B cell (primary cell): ENCODE measurements at regions not wholly inside any gene's neighbourhood (a gene's known extent, or its start where the extent isn't known, plus 50 kb on each side); places are given as distances from the start of the nearest gene placed in this dataset.

ENCODE experiments used
- ATAC-seq: fragments of 200-7000 bp; cut with Tn5 transposase; one replicate; pipeline ENCODE4 v1.10.0; 2021; ENCODE audit warnings: low read depth, mild to moderate bottlenecking, moderate number of reproducible peaks, moderate library complexity
- CTCF ChIA-PET: fragments of 350-600 bp; sonication (Branson Sonifier 250); formaldehyde crosslinking; loops from one replicate; lab custom pipeline; 2021; ENCODE audit warnings: antibody characterized with exemption, inconsistent platforms; lab: Charles Lee
- POLR2A ChIA-PET: fragments of 350-600 bp; sonication (Branson Sonifier 250); formaldehyde crosslinking; loops from one replicate; lab custom pipeline; 2021; ENCODE audit warnings: antibody characterized with exemption; lab: Charles Lee
- DNase-seq: peaks from one replicate; pipeline ENCODE4 v3.0.0; 2013
- H2AFZ ChIP-seq: 2 replicates; pipeline ENCODE4 v1.6.1; 2012; ENCODE audit warnings: mild to moderate bottlenecking, low read depth, low read length; ENCODE audit not compliant: insufficient read depth, poor library complexity, severe bottlenecking
- H3K27ac ChIP-seq, 2 donors: 1 replicate in 1 of 2; 2 replicates in 1 of 2; pipeline ENCODE4 v1.5.1; 2012 to 2013; ENCODE audit warnings: low read length in 2 of 2, mild to moderate bottlenecking in 2 of 2, moderate library complexity in 1 of 2
- H3K27me3 ChIP-seq, 4 experiments: fragments of 200-600 bp in 1 of 4; sonication (generic) in 1 of 4; replicated peaks in 1 of 4; 1 replicate in 2 of 4; 2 replicates in 2 of 4; pipeline versions ENCODE4 v1.6.1 to v1.7.0; 2013 to 2016; ENCODE audit warnings: low read length in 3 of 4, mild to moderate bottlenecking in 2 of 4, mixed read lengths in 1 of 4, moderate library complexity in 1 of 4; ENCODE audit not compliant: insufficient read depth in 4 of 4, control insufficient read depth in 3 of 4; ENCODE audit errors: control extremely low read depth in 1 of 4
- H3K36me3 ChIP-seq, 2 experiments: replicated peaks in 1 of 2; 1 replicate in 1 of 2; 2 replicates in 1 of 2; pipeline versions ENCODE4 v1.6.1 to v1.7.1; 2013; ENCODE audit warnings: low read length in 1 of 2; ENCODE audit not compliant: insufficient read depth in 2 of 2, control insufficient read depth in 1 of 2; ENCODE audit errors: control extremely low read depth in 1 of 2, extremely low read depth in 1 of 2
- H3K4me1 ChIP-seq, 2 donors: fragments of 200-600 bp in 1 of 2; sonication (generic) in 1 of 2; 1 replicate in 1 of 2; 2 replicates in 1 of 2; pipeline versions ENCODE4 v1.5.1 to v1.6.1; 2013 to 2017; ENCODE audit warnings: low read length in 2 of 2; ENCODE audit not compliant: control insufficient read depth in 2 of 2, insufficient read depth in 2 of 2
- H3K4me2 ChIP-seq: replicated peaks from 2 replicates; pipeline ENCODE3; 2012; ENCODE audit warnings: mild to moderate bottlenecking, low read depth, low read length; ENCODE audit not compliant: poor library complexity, severe bottlenecking
- H3K4me3 ChIP-seq, 5 experiments: fragments of 200-600 bp in 1 of 5; sonication (generic) in 1 of 5; 1 replicate in 3 of 5; 2 replicates in 2 of 5; pipeline versions ENCODE4 v1.5.1 to v1.7.0; 2011 to 2016; ENCODE audit warnings: low read length in 4 of 5, mild to moderate bottlenecking in 4 of 5, low read depth in 2 of 5, control low read depth in 1 of 5, moderate library complexity in 1 of 5; ENCODE audit not compliant: insufficient read depth in 1 of 5; ENCODE audit errors: control extremely low read depth in 1 of 5, extremely low read depth in 1 of 5
- H3K79me2 ChIP-seq: fragments of 200-600 bp; sonication (generic); one replicate; pipeline ENCODE4 v1.6.0; 2016; ENCODE audit warnings: low read length; ENCODE audit not compliant: control insufficient read depth, insufficient read depth
- H3K9ac ChIP-seq: fragments of 200-600 bp; sonication (generic); 2 replicates; pipeline ENCODE4 v1.6.1; 2017; ENCODE audit warnings: mild to moderate bottlenecking, low read length, moderate library complexity
- H3K9me3 ChIP-seq, 3 donors: one replicate each; pipeline versions ENCODE4 v1.6.1 to v1.7.1; 2013; ENCODE audit warnings: low read length in 2 of 3; ENCODE audit not compliant: control insufficient read depth in 2 of 3, insufficient read depth in 1 of 3; ENCODE audit errors: control extremely low read depth in 1 of 3
- H4K20me1 ChIP-seq: 2 replicates; pipeline ENCODE4 v1.6.0; 2012; ENCODE audit warnings: mild to moderate bottlenecking, low read length; ENCODE audit not compliant: insufficient read depth, control insufficient read depth, poor library complexity, severe bottlenecking
- H3K27ac Mint-ChIP-seq: one replicate; pipeline ENCODE4 v1.8.0; 2021; ENCODE audit warnings: mixed read lengths
- H3K27me3 Mint-ChIP-seq: one replicate; pipeline ENCODE4 v1.8.0; 2021; ENCODE audit warnings: mixed read lengths
- H3K4me1 Mint-ChIP-seq: one replicate; pipeline ENCODE4 v1.8.0; 2021; ENCODE audit warnings: mixed read lengths
- H3K4me3 Mint-ChIP-seq: one replicate; pipeline ENCODE4 v1.8.0; 2021; ENCODE audit warnings: mixed read lengths
- H3K9me3 Mint-ChIP-seq: one replicate; pipeline ENCODE4 v1.8.0; 2022; ENCODE audit warnings: mixed read lengths; ENCODE audit not compliant: insufficient read depth
- CTCF ChIP-seq: fragments of 200-600 bp; IDR thresholded peaks from one replicate; pipeline ENCODE4 v1.8.0; 2022; ENCODE audit warnings: antibody characterized with exemption, mild to moderate bottlenecking
- EZH2 ChIP-seq: IDR thresholded peaks from 2 replicates; pipeline ENCODE4 v1.6.1; 2012; ENCODE audit warnings: borderline replicate concordance, low read depth, mild to moderate bottlenecking, moderate library complexity, low read length; ENCODE audit not compliant: insufficient read depth, poor library complexity, severe bottlenecking
- WGBS: methylation state at CpG from one replicate; pipeline ENCODE4 v1.1.5; 2013; ENCODE audit warnings: missing lambda C conversion rate; ENCODE audit not compliant: insufficient coverage; 5-methylcytosine and 5-hydroxymethylcytosine counted together
- intact Hi-C: fragments of 100-400 bp; cut with micrococcal nuclease; formaldehyde crosslinking; loops from one replicate; pipeline ENCODE4 v1.10.0; 2022

- Histone ChIP-seq H3K27me3 (no peaks in the 10 kb centered on the region), H3K9ac (no peak overlapping the region), H2AFZ (no peak overlapping the region), H3K79me2 (no peaks in the 10 kb centered on the region), H3K9me3 (no peaks in the 10 kb centered on the region), H3K27ac (no peak overlapping the region), H3K36me3 (no peaks in the 10 kb centered on the region), H3K4me1 (no peaks in the 10 kb centered on the region), H4K20me1 (no peaks in the 10 kb centered on the region), H3K4me2 (no peak overlapping the region), H3K4me3 (no peak overlapping the region)
- ChIA-PET POLR2A (no interaction called here), CTCF (interaction anchor here (0.6 kb wide), 1 partner anchor 182 kb away, joined by 3 read pairs; no protein-coding TSS in a partner anchor)
- intact Hi-C loops = no loop called here
- H3K27ac Mint-ChIP-seq = no peak overlapping the region
- no peak overlapping the region for H3K4me3 Mint-ChIP-seq
- ATAC-seq (no peak), DNase-seq (no peak)
- TF ChIP-seq CTCF = no peak
- no peak for TF ChIP-seq EZH2
- no peaks in the 10 kb centered on the region for H3K27me3 Mint-ChIP-seq
- H3K4me1 Mint-ChIP-seq = no peaks in the 10 kb centered on the region
- WGBS = no CpG with 5 or more reads among the region's 1 CpG
- H3K9me3 Mint-ChIP-seq = peaks cover 9% of the 10 kb centered on the region
Measured at GRCh38 chr16:51382940-51383339, 231.9 kb upstream of the SALL1 start.

GRCh38 chr16:51382211-51382610 lies 231.1 kb upstream of the SALL1 start:
- ChIA-PET CTCF (interaction anchor here (0.6 kb wide), 1 partner anchor 183 kb away, joined by 3 read pairs; no protein-coding TSS in a partner anchor), POLR2A (no interaction called here)
- Histone ChIP-seq H3K4me2 (no peak overlapping the region), H4K20me1 (no peaks in the 10 kb centered on the region), H3K36me3 (no peaks in the 10 kb centered on the region), H3K27me3 (no peaks in the 10 kb centered on the region), H3K27ac (no peak overlapping the region), H3K4me1 (no peaks in the 10 kb centered on the region), H3K9me3 (no peaks in the 10 kb centered on the region), H2AFZ (no peak overlapping the region), H3K9ac (no peak overlapping the region), H3K4me3 (no peak overlapping the region), H3K79me2 (no peaks in the 10 kb centered on the region)
- H3K9me3 Mint-ChIP-seq = peaks cover 9% of the 10 kb centered on the region
- H3K4me1 Mint-ChIP-seq = no peaks in the 10 kb centered on the region
- ATAC-seq (no peak), DNase-seq (no peak)
- TF ChIP-seq CTCF (no peak), EZH2 (no peak)
- no peak overlapping the region for H3K27ac Mint-ChIP-seq
- intact Hi-C loops = no loop called here
- no peaks in the 10 kb centered on the region for H3K27me3 Mint-ChIP-seq
- no CpG with 5 or more reads among the region's 3 CpGs for WGBS
- no peak overlapping the region for H3K4me3 Mint-ChIP-seq
